ENCODE measurements at regions not wholly inside any gene's neighbourhood (a gene's known extent, or its start where the extent isn't known, plus 50 kb on each side); places are given as distances from the start of the nearest gene placed in this dataset.

- dilution Hi-C loops (cut with HindIII; ENCODE audit: low sequenced_read_pairs, unreplicated experiment) (no loop called here), in situ Hi-C loops (cut with MboI; ENCODE audit: low sequenced_read_pairs) (no loop called here), intact Hi-C loops (cut with micrococcal nuclease) (no loop called here)
- Histone ChIP-seq H3K9me1 (ENCODE audit: insufficient read depth, low read length) (no peaks in the 10 kb centered on the region), H3K23ac (ENCODE audit: low read depth, low read length) (no peak overlapping the region), H3K14ac (replicated peaks; ENCODE audit: low read depth, low read length) (no peak overlapping the region), H2AFZ (replicated peaks; ENCODE audit: low read length, poor library complexity) (no peak overlapping the region), H2BK20ac (ENCODE audit: low read depth, low read length) (no peak overlapping the region), H3K4me1 (ENCODE audit: control insufficient read depth, insufficient read depth, low read length) (no peaks in the 10 kb centered on the region), H2AK9ac (replicated peaks; ENCODE audit: low read depth, low read length, poor library complexity) (no peak overlapping the region), H3K79me1 (ENCODE audit: low read depth in 1 of 2, low read length in 2 of 2) (no peaks in the 10 kb centered on the region), H4K8ac (ENCODE audit: low read depth in 2 of 2, low read length in 2 of 2) (no peak overlapping the region), H3K9ac (ENCODE audit: low read depth, low read length) (no peak overlapping the region), H2AK5ac (ENCODE audit: low read depth, low read length) (no peak overlapping the region), H4K91ac (ENCODE audit: insufficient read depth, low read depth, low read length) (no peak overlapping the region), H2BK120ac (ENCODE audit: low read depth, low read length) (no peak overlapping the region), H3K18ac (ENCODE audit: low read depth, low read length) (no peak overlapping the region), H2BK15ac (ENCODE audit: low read depth, low read length) (no peak overlapping the region), H3K56ac (ENCODE audit: extremely low read depth, insufficient read depth, low read length) (no peak overlapping the region), H3K9me3 (ENCODE audit: control insufficient read depth, insufficient read depth, low read length) (no peaks in the 10 kb centered on the region), H3K27ac (ENCODE audit: insufficient read depth, low read length) (no peak overlapping the region), H2BK5ac (ENCODE audit: low read depth, low read length, poor library complexity, severe bottlenecking) (no peak overlapping the region), H3K4me2 (ENCODE audit: low read depth, low read length) (no peak overlapping the region), H3K36me3 (ENCODE audit: control insufficient read depth, insufficient read depth, low read length) (no peaks in the 10 kb centered on the region), H3K4me3 (ENCODE audit: insufficient read depth, low read depth, low read length) (no peak overlapping the region), H3K27me3 (ENCODE audit: control insufficient read depth, insufficient read depth, low read length) (no peaks in the 10 kb centered on the region), H3K4ac (ENCODE audit: low read depth, low read length) (no peak overlapping the region), H4K5ac (ENCODE audit: low read depth, low read length) (no peak overlapping the region), H4K20me1 (ENCODE audit: insufficient read depth, low read length) (no peaks in the 10 kb centered on the region)
- POLR2A ChIA-PET (ENCODE audit: unreplicated experiment) = no interaction called here
- 20% methylated on average over 1 of the region's 5 CpGs; no CpG with 5 or more reads in 1 of the 2 experiments for WGBS, 2 experiments (ENCODE audit: extremely low coverage in 2 of 2, insufficient read length in 1 of 2)
- no peak for DNase-seq
- ATAC-seq (ENCODE audit: low read depth) = no peak
- CTCF ChIA-PET = interaction anchor here (0.6 kb wide), 1 partner anchor 61 kb away, joined by 5 read pairs; no protein-coding TSS in a partner anchor
- no TSS peak for BruUV-seq (replicated peaks)
- TF ChIP-seq NFE2L2 (IDR thresholded peaks at IDR 0.05; ENCODE audit: low read depth, low read length) (no peak), USF2 (IDR thresholded peaks at IDR 0.05; ENCODE audit: low read depth, low read length) (no peak), MAZ (IDR thresholded peaks at IDR 0.05; ENCODE audit: borderline replicate concordance, low read depth, low read length) (no peak), CHD1 (IDR thresholded peaks at IDR 0.05; ENCODE audit: low read depth, low read length) (no peak), SMC3 (IDR thresholded peaks at IDR 0.05; ENCODE audit: low read depth, low read length) (no peak), RAD21 (IDR thresholded peaks at IDR 0.05; ENCODE audit: low read length) (no peak), RCOR1 (IDR thresholded peaks at IDR 0.05; ENCODE audit: insufficient replicate concordance, low read length) (no peak)
Observed at GRCh38 chr16:82298472-82298871, 128.4 kb upstream of the MPHOSPH6 start.
